ENCODE measurements at regions not wholly inside any gene's neighbourhood (a gene's known extent, or its start where the extent isn't known, plus 50 kb on each side); places are given as distances from the start of the nearest gene placed in this dataset.
"Not testable (repeated sequence)": the region's sequence is repeated elsewhere in the genome, so short reads cannot be mapped to it uniquely, and the experiment has no call there.

DNA sequence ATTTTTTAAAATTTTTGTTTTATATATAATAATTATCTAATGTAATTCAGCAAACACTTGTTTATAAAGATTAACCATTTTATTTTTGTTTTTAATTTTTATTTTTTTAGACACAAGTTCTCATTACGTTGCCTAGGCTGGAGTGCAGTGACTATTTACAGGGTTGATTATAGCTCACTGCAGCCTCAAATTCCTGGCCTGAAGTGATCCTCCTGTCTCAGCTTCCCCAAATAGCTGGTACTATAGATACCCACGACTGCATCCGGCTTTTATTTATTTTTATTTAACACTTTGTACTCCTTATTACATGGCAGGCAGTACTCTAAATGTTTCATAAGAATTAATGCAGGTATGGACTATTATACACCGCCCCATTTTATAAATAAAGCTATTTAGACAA lies 288.7 kb downstream of the MDFIC start:
- DNase-seq (ENCODE audit: low spot score) = no peak

- DNase-seq (ENCODE audit: low spot score) = no peak
Observed at GRCh38 chr7:115208710-115209560, 287.0 kb downstream of the MDFIC start.

GRCh38 chr7:115206374-115206773 lies 284.5 kb downstream of the MDFIC start:
- not testable (repeated sequence) for DNase-seq (ENCODE audit: low spot score)

DNA sequence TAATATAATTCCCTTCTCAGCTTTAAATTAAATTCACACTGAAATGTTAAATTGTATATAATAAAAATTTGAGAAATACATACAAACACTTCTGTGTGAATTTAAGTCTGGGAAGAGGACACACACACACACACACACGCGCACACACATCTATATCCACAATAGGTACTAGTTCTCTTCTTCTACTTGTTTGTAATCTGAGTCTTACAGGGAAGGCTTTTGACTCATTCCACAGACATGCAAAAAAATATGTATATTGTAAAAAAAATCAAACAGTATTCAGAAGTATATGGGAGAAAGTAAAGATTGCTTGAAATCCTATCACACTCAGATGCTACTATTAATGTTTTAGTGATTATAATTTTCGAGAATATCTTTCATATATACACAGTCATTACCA lies 276.2 kb downstream of the MDFIC start:
- no peak for DNase-seq (ENCODE audit: low spot score)

DNA sequence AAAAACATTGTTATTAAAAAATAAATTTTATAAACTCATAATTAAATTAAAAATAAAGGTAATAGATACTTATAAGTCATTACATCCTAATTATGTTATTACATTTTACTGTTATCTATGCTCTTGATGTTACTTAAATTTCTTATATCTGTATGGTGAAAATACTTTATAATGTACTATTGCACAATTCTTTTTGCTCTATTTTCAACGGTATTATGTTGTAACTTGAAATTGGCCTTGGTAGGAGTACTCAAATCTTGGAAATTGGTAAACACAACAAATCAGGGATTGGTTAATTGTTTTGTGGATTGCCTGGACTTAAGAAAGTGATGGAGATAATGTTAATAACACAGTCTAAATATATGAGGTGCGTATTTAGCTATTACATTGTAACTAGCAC lies 273.3 kb downstream of the MDFIC start:
- DNase-seq (ENCODE audit: low spot score) = no peak

DNA sequence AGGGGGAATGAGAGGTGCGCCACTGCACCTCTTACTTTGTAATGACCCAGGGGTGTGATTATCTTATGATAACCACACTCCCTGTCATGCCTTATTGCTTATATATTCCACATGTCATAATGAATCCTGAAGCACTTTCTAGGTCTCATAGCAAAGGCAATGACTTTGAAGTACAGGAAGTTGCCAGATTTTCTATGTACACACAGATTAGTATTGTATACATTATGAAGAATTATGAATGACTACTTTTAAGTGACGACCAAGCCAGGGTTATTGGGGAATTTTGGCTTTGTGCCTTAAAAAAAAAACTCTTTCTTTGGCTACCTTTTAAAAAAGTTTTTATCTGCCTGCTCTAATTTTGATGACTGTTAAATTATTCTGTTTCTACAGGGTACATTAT lies 269.6 kb downstream of the MDFIC start:
- no peak for DNase-seq (ENCODE audit: low spot score)

DNA sequence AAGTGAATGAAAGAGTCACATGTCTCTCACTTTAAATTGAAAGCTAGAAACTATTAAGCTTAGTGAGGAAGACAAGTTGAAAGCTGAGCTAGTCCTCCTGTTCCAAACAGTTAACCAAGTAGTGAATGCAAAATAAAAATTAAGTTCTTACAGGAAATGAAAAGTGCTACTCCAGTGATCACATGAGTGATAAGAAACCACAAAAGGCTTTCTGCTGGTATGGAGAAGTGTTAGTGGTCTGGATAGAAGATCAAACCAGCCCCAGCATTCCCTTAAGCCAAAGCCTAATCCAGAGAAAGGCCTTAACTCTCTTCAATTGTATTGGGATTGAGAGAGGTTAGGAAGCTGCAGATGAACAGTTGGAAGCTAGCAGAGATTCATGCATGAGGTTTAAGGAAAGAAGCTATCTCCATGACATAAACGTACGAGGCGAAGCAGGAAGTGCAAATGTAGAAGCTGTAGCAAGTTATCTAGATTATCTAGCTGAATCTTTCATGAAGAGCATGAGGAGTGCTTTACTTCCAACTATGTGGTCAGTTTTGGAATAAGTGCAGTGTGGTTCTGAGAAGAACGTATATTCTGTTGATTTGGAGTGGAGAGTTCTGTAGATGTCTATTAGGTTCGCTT lies 261.6 kb downstream of the MDFIC start:
- no peak for DNase-seq (ENCODE audit: low spot score)

- DNase-seq (ENCODE audit: low spot score) = no peak
Observed at GRCh38 chr7:115178835-115179234, 256.9 kb downstream of the MDFIC start.

GRCh38 chr7:115177823-115178222 lies 255.9 kb downstream of the MDFIC start:
- DNase-seq (ENCODE audit: low spot score) = no peak

DNA sequence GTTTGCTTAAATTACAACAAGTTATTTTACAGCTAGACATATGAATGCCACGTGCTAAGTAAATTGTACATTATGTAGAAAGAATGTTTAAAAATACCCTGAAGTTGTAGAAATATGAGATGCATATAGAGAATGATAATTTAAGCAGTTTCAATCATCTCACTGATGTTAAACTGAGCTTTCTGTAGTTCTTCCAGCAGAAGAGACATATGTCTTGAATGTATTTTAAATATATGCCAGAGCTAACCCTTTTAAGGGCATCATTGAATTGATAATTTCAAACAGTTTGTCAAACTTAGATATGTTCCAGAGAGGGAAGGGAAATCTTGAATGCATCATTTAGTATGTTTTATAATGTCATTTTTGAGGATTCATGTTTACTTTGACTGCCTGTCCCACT lies 255.2 kb downstream of the MDFIC start:
- DNase-seq (ENCODE audit: low spot score) = no peak

- not testable (repeated sequence) for DNase-seq (ENCODE audit: low spot score)
Observed at GRCh38 chr7:115172397-115172796, 250.5 kb downstream of the MDFIC start.

DNA sequence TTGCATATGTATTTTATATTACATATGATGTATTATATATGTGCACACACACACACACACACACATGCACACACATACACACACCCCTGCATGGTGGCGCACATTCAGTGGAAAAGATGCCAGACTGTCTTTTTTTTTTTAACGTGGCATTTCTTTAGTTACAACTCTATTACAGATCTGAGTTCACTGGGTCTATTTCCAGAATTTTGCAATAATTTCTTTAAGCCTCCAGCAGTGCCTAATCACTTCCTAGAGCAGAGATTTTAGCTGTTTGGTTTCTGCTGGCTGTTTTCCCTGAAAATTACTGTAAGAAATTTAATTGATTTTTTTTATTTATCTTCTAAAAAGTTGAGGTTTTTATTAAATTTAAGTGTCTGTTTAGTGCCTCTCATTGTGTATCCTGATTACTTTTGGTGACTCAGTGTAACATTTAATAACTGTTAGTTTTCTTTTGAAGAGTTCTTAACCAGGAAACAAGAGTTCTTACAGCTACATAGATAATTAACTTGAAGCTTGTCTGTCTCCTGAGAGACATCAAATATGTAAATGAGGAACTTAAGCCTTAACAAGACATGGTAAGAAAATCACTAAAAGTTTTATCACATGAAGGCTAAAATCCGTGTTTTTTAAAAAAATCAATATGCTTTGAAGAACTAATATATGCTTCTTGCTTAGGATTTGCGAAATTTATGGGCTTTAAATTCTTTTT lies 232.0 kb downstream of the MDFIC start:
- DNase-seq (ENCODE audit: low spot score) = no peak

GRCh38 chr7:115153176-115153575 lies 231.3 kb downstream of the MDFIC start:
- DNase-seq (ENCODE audit: low spot score) = no peak

GRCh38 chr7:115146148-115146547 lies 224.3 kb downstream of the MDFIC start:
- no peak for DNase-seq (ENCODE audit: low spot score)

- no peak for DNase-seq (ENCODE audit: low spot score)
Observed at GRCh38 chr7:115145512-115145911, 223.6 kb downstream of the MDFIC start.

- no peak for DNase-seq (ENCODE audit: low spot score)
Observed at GRCh38 chr7:115137816-115138215, 215.9 kb downstream of the MDFIC start.

- DNase-seq (ENCODE audit: low spot score) = no peak
Observed at GRCh38 chr7:115136796-115137443, 215.0 kb downstream of the MDFIC start.

DNA sequence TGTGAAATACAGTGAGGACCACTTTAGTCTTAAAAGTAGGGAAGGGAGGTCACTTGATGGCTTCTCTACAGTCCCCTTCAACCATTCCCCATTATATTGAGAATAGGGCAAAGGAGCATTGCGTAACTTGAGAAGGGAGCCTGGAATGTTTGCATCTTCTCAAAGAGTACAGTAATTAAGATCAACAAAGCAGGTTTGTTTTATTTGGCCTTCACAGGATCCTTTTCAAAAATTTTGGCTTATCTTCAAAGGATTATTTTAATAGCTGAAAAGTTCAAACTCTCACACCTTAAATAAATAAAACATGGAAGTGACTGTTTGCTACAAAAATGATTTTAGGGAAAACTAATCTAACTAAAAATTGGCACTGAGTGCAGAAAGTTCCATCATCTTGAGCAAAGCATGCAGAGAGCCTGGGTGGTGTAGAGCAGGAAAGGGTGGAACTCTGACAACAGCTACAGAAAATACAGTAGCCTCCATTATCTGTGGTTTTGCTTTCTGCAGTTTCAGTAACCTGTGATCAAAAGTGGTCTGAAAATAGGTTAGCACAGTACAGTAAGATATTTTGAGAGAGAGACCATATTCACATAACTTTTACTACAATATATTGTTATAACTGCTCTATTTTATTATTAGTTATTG lies 214.0 kb downstream of the MDFIC start:
- DNase-seq (ENCODE audit: low spot score) = no peak

DNA sequence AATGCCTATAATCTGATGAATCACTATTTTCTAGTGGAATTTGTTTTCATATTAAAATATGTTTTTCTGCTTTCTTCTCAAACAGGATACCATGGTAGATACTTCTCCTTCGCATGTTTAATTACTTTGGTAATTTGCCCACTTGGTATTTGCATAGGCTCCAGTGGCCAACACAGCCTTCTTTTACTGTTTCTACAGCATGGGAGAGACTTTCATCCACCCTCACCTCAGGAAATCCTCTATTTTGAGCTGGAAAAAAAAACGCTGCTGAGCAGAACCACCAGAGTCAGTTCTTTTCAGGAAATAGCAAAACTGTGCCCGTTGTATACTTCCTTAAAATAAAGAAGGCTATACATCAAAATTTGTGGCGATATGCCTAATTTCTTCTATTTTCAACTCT lies 213.3 kb downstream of the MDFIC start:
- DNase-seq (ENCODE audit: low spot score) = no peak

GRCh38 chr7:115133248-115133647 lies 211.4 kb downstream of the MDFIC start:
- DNase-seq (ENCODE audit: low spot score) = no peak

DNA sequence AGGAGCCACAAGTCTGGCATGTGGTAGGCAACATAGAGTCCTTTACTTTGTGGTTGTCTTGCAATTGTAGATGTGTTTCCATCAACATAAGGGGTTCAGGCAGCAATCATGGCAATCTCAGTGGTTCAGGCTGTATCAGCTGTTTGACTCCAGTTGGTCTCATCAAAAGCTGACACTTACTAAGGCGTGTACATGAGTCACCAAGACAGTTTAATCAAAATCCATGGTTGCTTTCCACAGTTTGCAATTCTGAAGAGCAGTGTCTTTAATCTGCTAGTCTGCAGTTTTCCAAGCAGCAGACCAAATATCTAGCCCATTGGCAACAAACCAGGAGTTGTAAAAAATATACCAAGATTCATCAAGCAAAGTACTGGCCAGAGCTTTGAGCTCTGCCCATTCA lies 210.2 kb downstream of the MDFIC start:
- no peak for DNase-seq (ENCODE audit: low spot score)

DNA sequence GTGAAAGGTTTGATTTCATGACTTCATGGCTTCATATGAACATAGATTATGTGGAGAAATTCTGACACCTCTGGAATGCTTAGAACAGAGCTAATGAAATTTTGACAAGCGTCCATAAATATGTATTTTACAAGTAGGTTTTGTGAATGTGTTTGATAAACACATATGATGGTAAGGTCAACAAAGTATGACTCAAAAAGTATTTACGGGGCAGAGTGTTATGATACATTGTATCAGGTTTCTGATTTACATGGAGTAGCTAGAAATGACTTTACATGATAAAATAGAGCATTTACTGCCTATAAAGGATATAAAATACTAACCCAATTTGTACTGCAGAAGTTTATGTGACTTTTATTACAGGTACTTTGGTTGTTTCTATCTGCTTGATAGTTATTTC lies 206.3 kb downstream of the MDFIC start:
- DNase-seq (ENCODE audit: low spot score) = no peak
